IMR-90 (cell line): ENCODE measurements at regions not wholly inside any gene's neighbourhood (a gene's known extent, or its start where the extent isn't known, plus 50 kb on each side); places are given as distances from the start of the nearest gene placed in this dataset.

Source experiments
- ATAC-seq: fragments of 200-7000 bp; cut with Tn5 transposase; 2 replicates; pipeline ENCODE4 v1.9.1; 2020; ENCODE audit warnings: low read depth, mild to moderate bottlenecking, moderate library complexity
- BruUV-seq: library from RNA; stranded (reverse); fragments of 400-500 nt; replicated peaks from 2 replicates; lab custom pipeline; 2021; lab: Mats Ljungman, UMichigan
- CTCF ChIA-PET: fragments of 300-600 bp; formaldehyde crosslinking; extraction: SDS; loops from one replicate; lab custom pipeline; 2021; ENCODE audit warnings: antibody characterized with exemption; lab: Yijun Ruan, JAX
- POLR2A ChIA-PET: fragments of 300-600 bp; sonication (Branson Sonifier 250); formaldehyde crosslinking; loops from one replicate; lab custom pipeline; 2022; ENCODE audit warnings: antibody characterized with exemption; ENCODE audit not compliant: unreplicated experiment; lab: Charles Lee
- DNase-seq: peaks from one replicate; pipeline ENCODE4 v3.0.0; 2013
- H2AFZ ChIP-seq: replicated peaks from 2 replicates; pipeline ENCODE3; 2013; ENCODE audit warnings: low read length, mild to moderate bottlenecking; ENCODE audit not compliant: poor library complexity
- H2AK5ac ChIP-seq: 2 replicates; pipeline ENCODE4 v1.6.1; 2013; ENCODE audit warnings: low read depth, low read length, inconsistent platforms
- H2AK9ac ChIP-seq: replicated peaks from 2 replicates; pipeline ENCODE3; 2013; ENCODE audit warnings: mild to moderate bottlenecking, low read depth, low read length, moderate library complexity; ENCODE audit not compliant: poor library complexity
- H2BK120ac ChIP-seq: 2 replicates; pipeline ENCODE4 v1.6.1; 2013; ENCODE audit warnings: low read depth, low read length, inconsistent platforms
- H2BK15ac ChIP-seq: 3 replicates; pipeline ENCODE4 v1.6.1; 2013; ENCODE audit warnings: low read depth, low read length, inconsistent platforms
- H2BK20ac ChIP-seq: 2 replicates; pipeline ENCODE4 v1.6.1; 2013; ENCODE audit warnings: low read depth, mild to moderate bottlenecking, inconsistent platforms, low read length, moderate library complexity
- H2BK5ac ChIP-seq: 2 replicates; pipeline ENCODE4 v1.6.1; 2013; ENCODE audit warnings: mild to moderate bottlenecking, low read depth, low read length, inconsistent platforms; ENCODE audit not compliant: poor library complexity, severe bottlenecking
- H3K14ac ChIP-seq: replicated peaks from 2 replicates; pipeline ENCODE4 v1.6.1; 2013; ENCODE audit warnings: low read depth, low read length, inconsistent platforms
- H3K18ac ChIP-seq: 2 replicates; pipeline ENCODE4 v1.6.1; 2013; ENCODE audit warnings: low read depth, low read length, control low read depth
- H3K23ac ChIP-seq: 2 replicates; pipeline ENCODE4 v1.6.1; 2013; ENCODE audit warnings: low read depth, low read length, inconsistent platforms
- H3K27ac ChIP-seq: 2 replicates; pipeline ENCODE4 v1.5.1; 2013; ENCODE audit warnings: mild to moderate bottlenecking, control low read depth, low read length; ENCODE audit not compliant: insufficient read depth
- H3K27me3 ChIP-seq: 2 replicates; pipeline ENCODE4 v1.6.1; 2013; ENCODE audit warnings: low read length; ENCODE audit not compliant: control insufficient read depth, insufficient read depth
- H3K36me3 ChIP-seq: 2 replicates; pipeline ENCODE4 v1.6.1; 2013; ENCODE audit warnings: low read length, mixed read lengths; ENCODE audit not compliant: control insufficient read depth, insufficient read depth
- H3K4ac ChIP-seq: 2 replicates; pipeline ENCODE4 v1.6.1; 2013; ENCODE audit warnings: low read depth, low read length, inconsistent platforms
- H3K4me1 ChIP-seq: 2 replicates; pipeline ENCODE4 v1.6.1; 2013; ENCODE audit warnings: low read length, mixed read lengths; ENCODE audit not compliant: control insufficient read depth, insufficient read depth
- H3K4me2 ChIP-seq: 2 replicates; pipeline ENCODE4 v1.6.1; 2013; ENCODE audit warnings: low read depth, mild to moderate bottlenecking, control low read depth, low read length, moderate library complexity
- H3K4me3 ChIP-seq: 2 replicates; pipeline ENCODE4 v1.5.1; 2013; ENCODE audit warnings: low read depth, mild to moderate bottlenecking, control low read depth, low read length, moderate library complexity; ENCODE audit not compliant: insufficient read depth
- H3K56ac ChIP-seq: 2 replicates; pipeline ENCODE4 v1.6.1; 2013; ENCODE audit warnings: low read length, inconsistent platforms; ENCODE audit not compliant: insufficient read depth; ENCODE audit errors: extremely low read depth
- H3K79me1 ChIP-seq, 2 experiments: 2 replicates each; pipeline ENCODE4 v1.6.1; 2013; ENCODE audit warnings: low read length in 2 of 2, inconsistent platforms in 1 of 2, low read depth in 1 of 2
- H3K9ac ChIP-seq: 2 replicates; pipeline ENCODE4 v1.6.1; 2013; ENCODE audit warnings: low read depth, low read length, control low read depth
- H3K9me1 ChIP-seq: 2 replicates; pipeline ENCODE4 v1.6.1; 2013; ENCODE audit warnings: low read length, inconsistent platforms; ENCODE audit not compliant: insufficient read depth
- H3K9me3 ChIP-seq: 2 replicates; pipeline ENCODE4 v1.6.1; 2013; ENCODE audit warnings: low read length; ENCODE audit not compliant: control insufficient read depth, insufficient read depth
- H4K20me1 ChIP-seq: 2 replicates; pipeline ENCODE4 v1.6.1; 2013; ENCODE audit warnings: low read length, inconsistent platforms; ENCODE audit not compliant: insufficient read depth
- H4K5ac ChIP-seq: 2 replicates; pipeline ENCODE4 v1.6.1; 2013; ENCODE audit warnings: mild to moderate bottlenecking, low read depth, low read length, control low read depth
- H4K8ac ChIP-seq, 2 experiments: 2 replicates each; pipeline ENCODE4 v1.6.1; 2013; ENCODE audit warnings: low read depth in 2 of 2, low read length in 2 of 2, control low read depth in 1 of 2, inconsistent platforms in 1 of 2
- H4K91ac ChIP-seq: 2 replicates; pipeline ENCODE4 v1.6.1; 2013; ENCODE audit warnings: low read depth, low read length, inconsistent platforms; ENCODE audit not compliant: insufficient read depth
- CEBPB ChIP-seq: IDR thresholded peaks from 2 replicates; pipeline ENCODE4 v1.6.1; 2012; ENCODE audit warnings: low read depth, low read length, improper control_type of control experiment
- CHD1 ChIP-seq: IDR thresholded peaks from 2 replicates; pipeline ENCODE4 v1.6.1; 2012; ENCODE audit warnings: low read depth, low read length, improper control_type of control experiment
- CTCF ChIP-seq: conservative IDR thresholded peaks from 2 replicates; pipeline ENCODE4 v1.5.1; 2012; ENCODE audit warnings: mild to moderate bottlenecking, low read depth, low read length, improper control_type of control experiment
- MAFK ChIP-seq: IDR thresholded peaks from 2 replicates; pipeline ENCODE4 v1.6.1; 2012; ENCODE audit warnings: low read depth, low read length, improper control_type of control experiment
- NFE2L2 ChIP-seq: fragments of 150-350 bp; IDR thresholded peaks from 2 replicates; pipeline ENCODE4 v1.6.1; 2016; ENCODE audit warnings: low read depth, mild to moderate bottlenecking, low read length
- POLR2A ChIP-seq: IDR thresholded peaks from 2 replicates; pipeline ENCODE4 v1.6.1; 2012; ENCODE audit warnings: mild to moderate bottlenecking, low read depth, low read length
- RAD21 ChIP-seq: IDR thresholded peaks from 2 replicates; pipeline ENCODE4 v1.6.1; 2012; ENCODE audit warnings: low read length, improper control_type of control experiment
- RCOR1 ChIP-seq: IDR thresholded peaks from 2 replicates; pipeline ENCODE4 v1.6.1; 2012; ENCODE audit warnings: mild to moderate bottlenecking, low read length, improper control_type of control experiment; ENCODE audit not compliant: insufficient replicate concordance
- RFX5 ChIP-seq: IDR thresholded peaks from 2 replicates; pipeline ENCODE4 v1.8.0; 2012; ENCODE audit warnings: low read depth, mild to moderate bottlenecking, low read length, moderate library complexity
- WGBS, 2 experiments: methylation state at CpG; one replicate each; pipeline versions ENCODE4 v1.1.5 to v1.1.7; 2013; ENCODE audit warnings: missing lambda C conversion rate in 2 of 2; ENCODE audit not compliant: insufficient read length in 1 of 2; ENCODE audit errors: extremely low coverage in 2 of 2; 5-methylcytosine and 5-hydroxymethylcytosine counted together
- dilution Hi-C: fragments of 300-500 bp; cut with HindIII; formaldehyde crosslinking; loops from one replicate; pipeline ENCODE4 v1.14.3; 2018; ENCODE audit warnings: low sequenced_read_pairs; ENCODE audit not compliant: unreplicated experiment
- in situ Hi-C: fragments of 300-500 bp; cut with MboI; formaldehyde crosslinking; loops from 3 replicates; pipeline ENCODE4 v1.14.3; 2019; ENCODE audit warnings: low sequenced_read_pairs, inconsistent platforms, mixed read lengths
- intact Hi-C: fragments of 100-400 bp; cut with micrococcal nuclease; formaldehyde crosslinking; loops from 2 replicates; pipeline ENCODE4 v1.10.0; 2022
- TF ChIP-seq, protein P1 (sequence below): fragments of 150-350 bp; IDR thresholded peaks from 2 replicates; pipeline ENCODE4 v1.6.1; 2017; ENCODE audit warnings: mild to moderate bottlenecking, antibody characterized with exemption, low read length, low read depth
- TF ChIP-seq, protein P2 (sequence below): fragments of 150-350 bp; IDR thresholded peaks from 2 replicates; pipeline ENCODE4 v1.6.1; 2016; ENCODE audit warnings: low read depth, mild to moderate bottlenecking, low read length, moderate library complexity, borderline replicate concordance

DNA sequence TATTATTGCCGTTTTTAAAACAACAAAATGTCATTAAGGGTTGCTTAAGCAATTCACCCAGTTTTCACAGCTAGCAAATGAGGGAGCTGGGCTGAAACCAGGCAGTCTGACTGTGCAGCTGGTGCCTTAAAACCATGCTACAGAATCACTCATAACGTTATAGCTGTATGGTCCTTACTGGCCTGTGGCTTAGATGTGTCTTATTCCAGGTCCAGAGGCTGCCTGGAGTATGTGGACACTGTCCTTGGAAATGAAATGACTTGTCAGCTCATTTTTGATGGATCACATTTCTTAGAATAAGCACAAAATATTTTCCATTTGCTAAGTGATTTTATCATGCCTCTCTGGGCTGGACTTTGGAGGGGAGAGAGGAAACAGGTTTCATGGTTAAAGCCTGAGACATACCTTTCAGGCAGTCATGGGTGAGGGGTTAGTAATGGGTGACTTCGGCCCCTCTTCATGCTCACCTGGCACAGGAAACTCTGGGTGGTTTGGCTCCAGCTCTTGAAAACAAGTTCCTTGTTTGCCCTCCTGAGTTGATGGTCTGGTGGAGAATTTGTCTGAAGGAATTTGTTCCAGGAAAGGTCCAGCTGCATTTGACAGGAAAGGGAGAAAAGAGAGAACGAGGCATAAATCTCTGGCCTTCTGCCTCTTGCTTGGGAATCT lies 823.2 kb downstream of the DHX35 start:
- Histone ChIP-seq H2BK20ac (no peak overlapping the region), H3K14ac (no peak overlapping the region), H3K4ac (no peak overlapping the region), H2AK5ac (no peak overlapping the region), H2AK9ac (no peak overlapping the region), H4K5ac (no peak overlapping the region), H3K9me1 (no peaks in the 10 kb centered on the region), H3K36me3 (no peaks in the 10 kb centered on the region), H4K8ac (no peak overlapping the region), H3K9me3 (no peaks in the 10 kb centered on the region), H3K9ac (no peak overlapping the region), H3K23ac (no peak overlapping the region), H3K27me3 (no peaks in the 10 kb centered on the region), H3K4me3 (no peak overlapping the region), H2AFZ (no peak overlapping the region), H3K27ac (no peak overlapping the region), H2BK5ac (no peak overlapping the region), H2BK15ac (no peak overlapping the region), H2BK120ac (no peak overlapping the region), H3K4me2 (no peak overlapping the region), H4K91ac (no peak overlapping the region), H3K4me1 (no peaks in the 10 kb centered on the region), H3K18ac (no peak overlapping the region), H3K79me1 (no peaks in the 10 kb centered on the region), H4K20me1 (no peaks in the 10 kb centered on the region), H3K56ac (no peak overlapping the region)
- no peak for ATAC-seq
- dilution Hi-C loops (no loop called here), in situ Hi-C loops (no loop called here), intact Hi-C loops (no loop called here)
- TF ChIP-seq, protein P1, sequence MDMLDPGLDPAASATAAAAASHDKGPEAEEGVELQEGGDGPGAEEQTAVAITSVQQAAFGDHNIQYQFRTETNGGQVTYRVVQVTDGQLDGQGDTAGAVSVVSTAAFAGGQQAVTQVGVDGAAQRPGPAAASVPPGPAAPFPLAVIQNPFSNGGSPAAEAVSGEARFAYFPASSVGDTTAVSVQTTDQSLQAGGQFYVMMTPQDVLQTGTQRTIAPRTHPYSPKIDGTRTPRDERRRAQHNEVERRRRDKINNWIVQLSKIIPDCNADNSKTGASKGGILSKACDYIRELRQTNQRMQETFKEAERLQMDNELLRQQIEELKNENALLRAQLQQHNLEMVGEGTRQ, result no peak
- no peak for TF ChIP-seq CTCF
- no peak for TF ChIP-seq CHD1
- TF ChIP-seq MAFK, result no peak
- no peak for TF ChIP-seq RFX5
- no peak for TF ChIP-seq NFE2L2
- no peak for TF ChIP-seq CEBPB
- no peak for TF ChIP-seq RAD21
- TF ChIP-seq, protein P2, sequence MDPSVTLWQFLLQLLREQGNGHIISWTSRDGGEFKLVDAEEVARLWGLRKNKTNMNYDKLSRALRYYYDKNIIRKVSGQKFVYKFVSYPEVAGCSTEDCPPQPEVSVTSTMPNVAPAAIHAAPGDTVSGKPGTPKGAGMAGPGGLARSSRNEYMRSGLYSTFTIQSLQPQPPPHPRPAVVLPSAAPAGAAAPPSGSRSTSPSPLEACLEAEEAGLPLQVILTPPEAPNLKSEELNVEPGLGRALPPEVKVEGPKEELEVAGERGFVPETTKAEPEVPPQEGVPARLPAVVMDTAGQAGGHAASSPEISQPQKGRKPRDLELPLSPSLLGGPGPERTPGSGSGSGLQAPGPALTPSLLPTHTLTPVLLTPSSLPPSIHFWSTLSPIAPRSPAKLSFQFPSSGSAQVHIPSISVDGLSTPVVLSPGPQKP, result no peak
- TF ChIP-seq POLR2A, result no peak
- no peak for TF ChIP-seq RCOR1
- ChIA-PET POLR2A (no interaction called here), CTCF (no interaction called here)
- DNase-seq, result no peak
- BruUV-seq, result no TSS peak
- WGBS, 2 experiments, result no CpG with 5 or more reads among the region's 4 CpGs
